ENCODE measurements at regions not wholly inside any gene's neighbourhood (a gene's known extent, or its start where the extent isn't known, plus 50 kb on each side); places are given as distances from the start of the nearest gene placed in this dataset.

- TF ChIP-seq CTCF (IDR thresholded peaks at IDR 0.05) (no peak), POLR2AphosphoS5 (IDR thresholded peaks at IDR 0.05) (no peak), POLR2A (IDR thresholded peaks at IDR 0.05) (no peak)
These were observed 466.7 kb downstream of the TSHZ3 start for GRCh38 chr19:30882411-30883005.

Data from prostate gland (tissue), 2 donors.